Keratinocyte (primary cell): ENCODE measurements at regions not wholly inside any gene's neighbourhood (a gene's known extent, or its start where the extent isn't known, plus 50 kb on each side); places are given as distances from the start of the nearest gene placed in this dataset.

Experiments
- CTCF ChIP-seq, 3 experiments: IDR thresholded peaks in 1 of 3; conservative IDR thresholded peaks in 1 of 3; optimal IDR thresholded peaks in 1 of 3; 2 replicates in 2 of 3; 3 replicates in 1 of 3; pipeline versions ENCODE3 to v1.5.1; 2011; ENCODE audit warnings: low read length in 3 of 3, mild to moderate bottlenecking in 3 of 3, moderate library complexity in 2 of 3, control low read depth in 1 of 3, inconsistent platforms in 1 of 3; ENCODE audit not compliant: insufficient read depth in 2 of 3; ENCODE audit errors: extremely low read depth in 1 of 3
- EZH2 ChIP-seq: IDR thresholded peaks from one replicate; pipeline ENCODE4 v1.6.1; 2012; ENCODE audit warnings: inconsistent platforms, mild to moderate bottlenecking, low read length, moderate library complexity

- TF ChIP-seq CTCF (optimal IDR thresholded peaks at IDR 0.05 in 1 of 3, IDR thresholded peaks at IDR 0.05 in 1 of 3, conservative IDR thresholded peaks at IDR 0.05 in 1 of 3; ENCODE audit: extremely low read depth in 1 of 3, insufficient read depth in 2 of 3, low read length in 3 of 3): no peak
- TF ChIP-seq EZH2: no peak
These were observed 137.3 kb upstream of the TOP1 start for GRCh38 chr20:40891351-40891750.
